ENCODE measurements at regions not wholly inside any gene's neighbourhood (a gene's known extent, or its start where the extent isn't known, plus 50 kb on each side); places are given as distances from the start of the nearest gene placed in this dataset.

DNA sequence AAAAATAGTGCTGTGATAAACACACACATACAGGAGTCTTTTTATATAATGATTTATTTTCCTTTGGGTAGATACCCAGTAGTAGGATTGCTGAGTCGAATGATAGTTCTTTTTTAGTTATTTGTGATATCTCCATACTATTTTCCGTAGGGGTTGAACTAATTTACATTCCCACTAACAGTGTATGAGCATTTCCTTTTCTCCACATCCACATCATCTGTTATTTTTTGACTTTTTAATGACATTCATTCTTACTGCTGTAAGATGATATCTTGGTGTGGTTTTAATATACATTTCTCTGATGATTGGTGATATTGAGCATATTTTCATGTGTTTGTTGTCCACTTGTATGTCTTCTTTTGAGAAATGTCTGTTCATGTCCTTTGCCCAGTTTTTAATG lies 78.3 kb downstream of the NIBAN1 start:
- Histone ChIP-seq H3K4me1 (peaks cover 7% of the 10 kb centered on the region), H3K4me3 (no peak overlapping the region), H3K27me3 (no peaks in the 10 kb centered on the region), H3K36me3 (no peaks in the 10 kb centered on the region), H3K9me3 (no peaks in the 10 kb centered on the region), H3K27ac (no peak overlapping the region)
- 79% methylated on average over 2 of the region's 2 CpGs for WGBS
- no peak for TF ChIP-seq POLR2A (IDR thresholded peaks at IDR 0.05)
- TF ChIP-seq POLR2AphosphoS5 (IDR thresholded peaks at IDR 0.05): no peak
- TF ChIP-seq, protein P1, sequence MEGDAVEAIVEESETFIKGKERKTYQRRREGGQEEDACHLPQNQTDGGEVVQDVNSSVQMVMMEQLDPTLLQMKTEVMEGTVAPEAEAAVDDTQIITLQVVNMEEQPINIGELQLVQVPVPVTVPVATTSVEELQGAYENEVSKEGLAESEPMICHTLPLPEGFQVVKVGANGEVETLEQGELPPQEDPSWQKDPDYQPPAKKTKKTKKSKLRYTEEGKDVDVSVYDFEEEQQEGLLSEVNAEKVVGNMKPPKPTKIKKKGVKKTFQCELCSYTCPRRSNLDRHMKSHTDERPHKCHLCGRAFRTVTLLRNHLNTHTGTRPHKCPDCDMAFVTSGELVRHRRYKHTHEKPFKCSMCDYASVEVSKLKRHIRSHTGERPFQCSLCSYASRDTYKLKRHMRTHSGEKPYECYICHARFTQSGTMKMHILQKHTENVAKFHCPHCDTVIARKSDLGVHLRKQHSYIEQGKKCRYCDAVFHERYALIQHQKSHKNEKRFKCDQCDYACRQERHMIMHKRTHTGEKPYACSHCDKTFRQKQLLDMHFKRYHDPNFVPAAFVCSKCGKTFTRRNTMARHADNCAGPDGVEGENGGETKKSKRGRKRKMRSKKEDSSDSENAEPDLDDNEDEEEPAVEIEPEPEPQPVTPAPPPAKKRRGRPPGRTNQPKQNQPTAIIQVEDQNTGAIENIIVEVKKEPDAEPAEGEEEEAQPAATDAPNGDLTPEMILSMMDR (IDR thresholded peaks at IDR 0.05): no peak
- no peak for TF ChIP-seq EP300 (IDR thresholded peaks at IDR 0.05)
- no peak for DNase-seq (ENCODE audit: low spot score in 2 of 2)

DNA sequence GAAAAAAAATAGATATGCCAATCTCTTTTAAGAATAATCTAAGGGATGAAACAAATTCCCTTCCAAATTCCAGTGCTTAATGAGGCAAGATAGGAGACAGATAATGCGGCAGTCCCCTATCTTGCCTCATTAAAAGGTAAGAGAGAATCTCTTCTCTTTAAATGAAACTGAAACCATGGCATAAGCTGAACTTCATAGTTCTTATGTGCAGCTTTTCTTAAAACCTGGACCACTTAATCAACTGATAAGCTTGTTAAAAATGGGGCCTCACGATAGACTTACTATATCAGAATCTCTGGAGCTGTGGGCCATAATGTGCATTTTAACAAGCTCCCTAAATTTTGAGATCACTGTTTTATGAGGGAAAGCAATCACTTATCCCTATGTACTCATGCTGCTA lies 79.2 kb downstream of the NIBAN1 start:
- Histone ChIP-seq H3K36me3 (no peaks in the 10 kb centered on the region), H3K4me1 (peaks cover 15% of the 10 kb centered on the region), H3K27me3 (no peaks in the 10 kb centered on the region), H3K27ac (no peak overlapping the region), H3K9me3 (no peaks in the 10 kb centered on the region), H3K4me3 (no peak overlapping the region)
- WGBS: 75% methylated on average over 2 of the region's 2 CpGs
- TF ChIP-seq POLR2AphosphoS5 (IDR thresholded peaks at IDR 0.05) (no peak), EP300 (IDR thresholded peaks at IDR 0.05) (no peak), POLR2A (IDR thresholded peaks at IDR 0.05) (no peak)
- TF ChIP-seq, protein P1 (IDR thresholded peaks at IDR 0.05): no peak
- DNase-seq (ENCODE audit: low spot score in 2 of 2): no peak

DNA sequence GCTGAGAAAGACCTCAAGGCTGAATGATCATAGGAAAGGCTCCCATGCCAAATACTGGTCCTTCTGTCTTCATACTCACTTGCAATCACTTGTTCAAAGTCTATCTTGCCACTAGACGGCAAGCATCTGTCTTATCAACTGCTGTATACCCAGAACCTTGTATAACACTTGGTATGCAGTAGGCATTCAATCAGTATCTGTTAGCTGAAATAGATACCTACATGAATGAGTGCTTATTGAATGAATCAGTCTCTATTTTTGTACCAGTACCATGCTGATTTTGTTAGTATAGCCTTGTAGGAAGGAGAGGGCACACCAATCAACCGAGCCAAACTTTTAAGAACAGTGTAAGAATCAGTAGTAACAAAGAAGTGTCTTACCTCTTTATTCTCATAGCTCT lies 80.6 kb downstream of the NIBAN1 start:
- H3K27ac ChIP-seq: no peak overlapping the region

DNA sequence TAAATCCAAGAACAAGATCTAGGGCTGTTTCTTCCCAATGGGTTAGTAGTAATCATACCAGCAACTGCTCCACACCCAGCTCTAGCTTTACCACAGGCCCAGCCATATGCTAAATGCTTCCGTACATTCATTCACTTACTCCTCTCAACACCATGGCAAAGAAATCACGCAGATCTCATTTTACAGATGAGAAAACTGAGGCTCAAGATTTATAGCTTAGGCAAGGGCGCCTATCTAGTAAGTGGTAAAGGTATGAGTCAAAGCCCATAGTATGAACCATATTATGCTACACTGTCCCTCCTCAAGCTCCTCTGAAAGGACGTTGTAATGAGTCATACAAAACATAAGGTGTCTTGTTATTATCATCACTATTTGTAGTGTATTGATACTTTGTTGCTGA lies 82.2 kb downstream of the NIBAN1 start:
- TF ChIP-seq, protein P1 (IDR thresholded peaks at IDR 0.05): no peak
- Histone ChIP-seq H3K27ac (no peak overlapping the region), H3K9me3 (no peaks in the 10 kb centered on the region), H3K36me3 (no peaks in the 10 kb centered on the region), H3K4me3 (no peak overlapping the region), H3K4me1 (peaks cover 38% of the 10 kb centered on the region), H3K27me3 (no peaks in the 10 kb centered on the region)
- 88% methylated on average over 4 of the region's 4 CpGs for WGBS
- DNase-seq (ENCODE audit: low spot score in 2 of 2): no peak

More for the DNA sequence above, 80.6 kb downstream of the NIBAN1 start:
- TF ChIP-seq, protein P1 (IDR thresholded peaks at IDR 0.05): no peak
- TF ChIP-seq POLR2A (IDR thresholded peaks at IDR 0.05): no peak
- no peak for TF ChIP-seq EP300 (IDR thresholded peaks at IDR 0.05)
- no peak for TF ChIP-seq POLR2AphosphoS5 (IDR thresholded peaks at IDR 0.05)
- Histone ChIP-seq H3K27me3 (no peaks in the 10 kb centered on the region), H3K4me3 (no peak overlapping the region), H3K4me1 (peaks cover 28% of the 10 kb centered on the region), H3K9me3 (no peaks in the 10 kb centered on the region), H3K36me3 (no peaks in the 10 kb centered on the region)
- DNase-seq (ENCODE audit: low spot score in 2 of 2): no peak
- 94% methylated on average over 2 of the region's 2 CpGs for WGBS

DNA sequence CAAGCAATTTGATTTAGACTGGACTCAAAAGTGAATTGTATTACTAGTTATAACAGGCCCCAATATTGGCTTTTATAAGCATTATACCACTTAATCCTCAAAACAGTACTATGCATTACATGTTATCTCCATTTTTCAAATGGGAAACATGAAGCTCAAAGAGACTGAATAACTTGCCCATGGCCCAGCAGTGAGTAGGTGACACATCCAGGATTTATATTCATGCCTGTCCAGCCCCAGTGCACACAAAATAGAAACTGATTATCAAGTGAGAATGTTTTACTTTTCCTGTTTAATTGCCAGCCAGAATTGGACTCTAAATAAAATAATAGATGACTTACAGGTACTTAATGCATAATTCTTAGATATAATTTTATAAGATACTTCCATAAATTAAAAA lies 82.9 kb downstream of the NIBAN1 start:
- H3K4me1 ChIP-seq: peaks cover 38% of the 10 kb centered on the region
- no peak overlapping the region for H3K27ac ChIP-seq
- TF ChIP-seq EP300 (IDR thresholded peaks at IDR 0.05): no peak
- TF ChIP-seq POLR2AphosphoS5 (IDR thresholded peaks at IDR 0.05): no peak
- TF ChIP-seq, protein P1 (IDR thresholded peaks at IDR 0.05): no peak
- TF ChIP-seq POLR2A (IDR thresholded peaks at IDR 0.05): no peak

More for the DNA sequence above, 82.9 kb downstream of the NIBAN1 start:
- Histone ChIP-seq H3K4me3 (no peak overlapping the region), H3K9me3 (no peaks in the 10 kb centered on the region), H3K36me3 (no peaks in the 10 kb centered on the region), H3K27me3 (no peaks in the 10 kb centered on the region)
- no peak for DNase-seq (ENCODE audit: low spot score in 2 of 2)
